OCI-LY7 (cell line): ENCODE measurements at regions not wholly inside any gene's neighbourhood (a gene's known extent, or its start where the extent isn't known, plus 50 kb on each side); places are given as distances from the start of the nearest gene placed in this dataset.

Source experiments
- BruUV-seq: library from RNA; stranded (reverse); fragments of 400-500 nt; replicated peaks from 2 replicates; lab custom pipeline; 2021; lab: Mats Ljungman, UMichigan
- CTCF ChIA-PET: fragments of 300-600 bp; sonication (Branson Sonifier 250); formaldehyde crosslinking; loops from one replicate; lab custom pipeline; 2022; ENCODE audit warnings: antibody characterized with exemption; ENCODE audit not compliant: unreplicated experiment; lab: Charles Lee
- POLR2A ChIA-PET: fragments of 300-600 bp; sonication (Branson Sonifier 250); formaldehyde crosslinking; loops from one replicate; lab custom pipeline; 2022; ENCODE audit warnings: antibody characterized with exemption; lab: Charles Lee
- DNase-seq: peaks from one replicate; pipeline ENCODE4 v3.0.0-alpha.2; 2015; ENCODE audit warnings: low spot score
- H2AFZ ChIP-seq: fragments of 200-600 bp; sonication (generic), shearing (Covaris generic); 2 replicates; pipeline ENCODE4 v1.6.1; 2014; ENCODE audit warnings: mild to moderate bottlenecking, antibody characterized with exemption, low read length, moderate library complexity
- H3K27ac ChIP-seq: fragments of 200-600 bp; sonication (generic); 2 replicates; pipeline ENCODE4 v1.5.1; 2014; ENCODE audit warnings: mixed run types, low read depth, mild to moderate bottlenecking, moderate library complexity, low read length, inconsistent platforms; ENCODE audit not compliant: poor library complexity, severe bottlenecking
- H3K36me3 ChIP-seq: fragments of 200-600 bp; sonication (generic); 2 replicates; pipeline ENCODE4 v1.6.1; 2014; ENCODE audit warnings: mild to moderate bottlenecking, antibody characterized with exemption, low read length, moderate library complexity, mixed read lengths; ENCODE audit not compliant: insufficient read depth
- H3K4me1 ChIP-seq: fragments of 200-600 bp; sonication (generic); 2 replicates; pipeline ENCODE4 v1.5.1; 2014; ENCODE audit warnings: mild to moderate bottlenecking, low read length; ENCODE audit not compliant: insufficient read depth, poor library complexity, severe bottlenecking
- H3K4me2 ChIP-seq: fragments of 200-600 bp; sonication (generic); 2 replicates; pipeline ENCODE4 v1.6.1; 2014; ENCODE audit warnings: mild to moderate bottlenecking, low read length
- H3K4me3 ChIP-seq: fragments of 200-600 bp; sonication (generic); 2 replicates; pipeline ENCODE4 v1.5.1; 2014; ENCODE audit warnings: mild to moderate bottlenecking, low read depth, low read length; ENCODE audit not compliant: poor library complexity, severe bottlenecking
- H3K79me2 ChIP-seq: fragments of 200-600 bp; sonication (generic); 2 replicates; pipeline ENCODE4 v1.6.1; 2016; ENCODE audit warnings: low read depth, mild to moderate bottlenecking, low read length, moderate library complexity, mixed read lengths; ENCODE audit not compliant: insufficient read depth
- H3K9me2 ChIP-seq: fragments of 200-600 bp; sonication (generic); 2 replicates; pipeline ENCODE4 v1.6.1; 2016; ENCODE audit warnings: mild to moderate bottlenecking, low read length, mixed read lengths; ENCODE audit not compliant: insufficient read depth
- H3K9me3 ChIP-seq: fragments of 200-600 bp; sonication (generic); 2 replicates; pipeline ENCODE4 v1.6.1; 2014; ENCODE audit warnings: mild to moderate bottlenecking, mixed run types, low read length, mixed read lengths
- H4K20me1 ChIP-seq: fragments of 200-600 bp; sonication (generic); 2 replicates; pipeline ENCODE4 v1.6.1; 2014; ENCODE audit warnings: mild to moderate bottlenecking, antibody characterized with exemption, low read length, moderate library complexity, mixed read lengths; ENCODE audit not compliant: insufficient read depth
- CTCF ChIP-seq: fragments of 200-600 bp; sonication (generic); conservative IDR thresholded peaks from 2 replicates; pipeline ENCODE4 v1.5.1; 2014; ENCODE audit warnings: mild to moderate bottlenecking, antibody characterized with exemption, low read length, moderate library complexity, mixed read lengths
- EZH2phosphoT487 ChIP-seq: fragments of 200-600 bp; sonication (generic); IDR thresholded peaks from 2 replicates; pipeline ENCODE4 v1.6.1; 2018; ENCODE audit warnings: low read depth, borderline replicate concordance, mild to moderate bottlenecking, mixed run types, antibody characterized with exemption, low read length, moderate library complexity, mixed read lengths
- intact Hi-C: fragments of 100-400 bp; cut with micrococcal nuclease; formaldehyde crosslinking; loops from one replicate; pipeline ENCODE4 v1.10.0; 2022; ENCODE audit not compliant: unreplicated experiment

- H3K4me3 ChIP-seq: no peak overlapping the region
- no peak overlapping the region for H2AFZ ChIP-seq
- ChIA-PET CTCF (no interaction called here), POLR2A (interaction anchor here (0.6 kb wide), 1 partner anchor 968 kb away, joined by 5 read pairs; no protein-coding TSS in a partner anchor)
- no peaks in the 10 kb centered on the region for H3K9me3 ChIP-seq
- H3K27ac ChIP-seq: no peak overlapping the region
- no peak overlapping the region for H3K4me2 ChIP-seq
- no peaks in the 10 kb centered on the region for H4K20me1 ChIP-seq
- peak; percentile 36 for DNase-seq
- intact Hi-C loops: no loop called here
- H3K79me2 ChIP-seq: no peaks in the 10 kb centered on the region
- no TSS peak for BruUV-seq
- H3K4me1 ChIP-seq: no peaks in the 10 kb centered on the region
- TF ChIP-seq EZH2phosphoT487 (no peak), CTCF (peak; percentile 92)
- H3K9me2 ChIP-seq: no peaks in the 10 kb centered on the region
- H3K36me3 ChIP-seq: no peaks in the 10 kb centered on the region
Measured at GRCh38 chr14:28608851-28609828, 157.4 kb upstream of the FOXG1 start.

GRCh38 chr14:28612414-28612813, 154.2 kb upstream of the FOXG1 start:
- Histone ChIP-seq H3K79me2 (no peaks in the 10 kb centered on the region), H3K4me1 (no peaks in the 10 kb centered on the region), H2AFZ (no peak overlapping the region), H3K4me3 (no peak overlapping the region), H3K27ac (no peak overlapping the region), H3K9me2 (no peaks in the 10 kb centered on the region), H3K4me2 (no peak overlapping the region), H4K20me1 (no peaks in the 10 kb centered on the region), H3K36me3 (no peaks in the 10 kb centered on the region), H3K9me3 (peaks cover 5% of the 10 kb centered on the region; the same call in 1 of the 2 replicates)
- no peak for DNase-seq
- ChIA-PET CTCF (no interaction called here), POLR2A (no interaction called here)
- TF ChIP-seq EZH2phosphoT487 (no peak), CTCF (no peak)
- BruUV-seq: no TSS peak
- intact Hi-C loops: no loop called here

GRCh38 chr14:28613532-28613931, 153.1 kb upstream of the FOXG1 start:
- BruUV-seq: no TSS peak
- DNase-seq: no peak

More at GRCh38 chr14:28613532-28613931, 153.1 kb upstream of the FOXG1 start:
- ChIA-PET POLR2A (no interaction called here), CTCF (no interaction called here)
- Histone ChIP-seq H3K4me1 (no peaks in the 10 kb centered on the region), H3K4me3 (no peak overlapping the region), H3K27ac (no peak overlapping the region), H3K4me2 (no peak overlapping the region), H4K20me1 (no peaks in the 10 kb centered on the region), H3K79me2 (no peaks in the 10 kb centered on the region), H3K9me3 (peaks cover 5% of the 10 kb centered on the region; the same call in 1 of the 2 replicates), H2AFZ (no peak overlapping the region), H3K9me2 (no peaks in the 10 kb centered on the region), H3K36me3 (no peaks in the 10 kb centered on the region)
- intact Hi-C loops: no loop called here
- TF ChIP-seq CTCF (no peak), EZH2phosphoT487 (no peak)
